ENCODE measurements at regions not wholly inside any gene's neighbourhood (a gene's known extent, or its start where the extent isn't known, plus 50 kb on each side); places are given as distances from the start of the nearest gene placed in this dataset.
A peak's percentile ranks its signal among the peaks of the same experiment; 100 is the strongest.

DNA sequence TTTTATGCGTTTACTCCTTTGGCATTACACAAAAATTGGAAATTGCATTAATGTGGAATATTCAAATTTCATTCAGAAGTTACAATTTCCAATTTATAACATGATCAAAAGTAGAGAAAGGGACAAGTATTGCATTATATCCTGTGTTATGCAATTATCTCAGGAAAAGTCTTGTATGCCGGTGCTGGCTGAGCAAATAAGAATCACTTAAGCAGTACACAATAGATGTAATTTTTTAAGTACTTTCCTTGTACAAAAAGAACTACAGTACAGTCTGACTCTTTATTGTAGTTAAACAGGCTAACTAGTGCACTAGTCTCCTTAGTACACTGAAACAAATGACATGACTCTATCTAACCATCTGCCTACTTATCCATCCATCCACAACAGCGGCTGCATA, 493.2 kb upstream of the KCNMB2 start:
- no peaks in the 10 kb centered on the region for H3K79me2 ChIP-seq (ENCODE audit: control insufficient read depth, insufficient read depth, low read length)
- H3K56ac ChIP-seq (ENCODE audit: low read length), result no peak overlapping the region
- DNase-seq, result no peak
- H3K79me1 ChIP-seq (ENCODE audit: low read length), result no peaks in the 10 kb centered on the region
- H3K4me2 ChIP-seq (ENCODE audit: low read length), result no peak overlapping the region
- H3K4me3 ChIP-seq (ENCODE audit: low read length), result no peak overlapping the region
- no peak overlapping the region for H3K23ac ChIP-seq (ENCODE audit: low read length)
- no peaks in the 10 kb centered on the region for H3K36me3 ChIP-seq (ENCODE audit: control insufficient read depth, insufficient read depth, low read length)
- H3K4me1 ChIP-seq (ENCODE audit: control insufficient read depth, low read depth, low read length), result no peaks in the 10 kb centered on the region
- no peak overlapping the region for H3K4ac ChIP-seq (ENCODE audit: low read depth, low read length)
- H3K18ac ChIP-seq (ENCODE audit: low read length), result no peak overlapping the region
- H2BK15ac ChIP-seq (replicated peaks; ENCODE audit: low read depth), result no peak overlapping the region
- H3K27me3 ChIP-seq (ENCODE audit: insufficient read depth, low read length, poor library complexity), result no peaks in the 10 kb centered on the region
- no peak overlapping the region for H2AK5ac ChIP-seq (ENCODE audit: low read length)
- H3K9ac ChIP-seq (ENCODE audit: low read length), result no peak overlapping the region
- no peak overlapping the region for H4K8ac ChIP-seq (ENCODE audit: low read depth, low read length)
- WGBS (ENCODE audit: extremely low coverage, insufficient coverage, low lambda C conversion rate), result no CpG with 5 or more reads among the region's 3 CpGs
- no peak overlapping the region for H2BK5ac ChIP-seq (ENCODE audit: low read length)
- H3K27ac ChIP-seq (ENCODE audit: low read depth, low read length), result no peak overlapping the region
- no peak overlapping the region for H2BK120ac ChIP-seq (ENCODE audit: low read depth, low read length)
- no peak overlapping the region for H4K5ac ChIP-seq (ENCODE audit: low read length)

GRCh38 chr3:178044320-178044719, 491.9 kb upstream of the KCNMB2 start:
- H3K79me1 ChIP-seq (ENCODE audit: low read length), result no peaks in the 10 kb centered on the region
- H4K8ac ChIP-seq (ENCODE audit: low read depth, low read length), result no peak overlapping the region
- no peaks in the 10 kb centered on the region for H3K27me3 ChIP-seq (ENCODE audit: insufficient read depth, low read length, poor library complexity)
- no peak overlapping the region for H3K23ac ChIP-seq (ENCODE audit: low read length)
- DNase-seq, result no peak
- H2BK15ac ChIP-seq (replicated peaks; ENCODE audit: low read depth), result no peak overlapping the region
- H3K79me2 ChIP-seq (ENCODE audit: control insufficient read depth, insufficient read depth, low read length), result no peaks in the 10 kb centered on the region
- no peaks in the 10 kb centered on the region for H3K4me1 ChIP-seq (ENCODE audit: control insufficient read depth, low read depth, low read length)
- no peak overlapping the region for H3K9ac ChIP-seq (ENCODE audit: low read length)
- no peak overlapping the region for H3K56ac ChIP-seq (ENCODE audit: low read length)
- no peak overlapping the region for H3K4me3 ChIP-seq (ENCODE audit: low read length)
- no peak overlapping the region for H2AK5ac ChIP-seq (ENCODE audit: low read length)
- no peak overlapping the region for H2BK120ac ChIP-seq (ENCODE audit: low read depth, low read length)
- no peak overlapping the region for H2BK5ac ChIP-seq (ENCODE audit: low read length)
- no peak overlapping the region for H3K4ac ChIP-seq (ENCODE audit: low read depth, low read length)
- no peak overlapping the region for H3K27ac ChIP-seq (ENCODE audit: low read depth, low read length)
- no CpG with 5 or more reads among the region's 2 CpGs for WGBS (ENCODE audit: extremely low coverage, insufficient coverage, low lambda C conversion rate)
- no peak overlapping the region for H4K5ac ChIP-seq (ENCODE audit: low read length)
- no peak overlapping the region for H3K4me2 ChIP-seq (ENCODE audit: low read length)
- no peak overlapping the region for H3K18ac ChIP-seq (ENCODE audit: low read length)
- no peaks in the 10 kb centered on the region for H3K36me3 ChIP-seq (ENCODE audit: control insufficient read depth, insufficient read depth, low read length)

GRCh38 chr3:178047496-178047895, 488.7 kb upstream of the KCNMB2 start:
- Histone ChIP-seq H3K4me3 (ENCODE audit: low read length) (no peak overlapping the region), H3K4me1 (ENCODE audit: control insufficient read depth, low read depth, low read length) (no peaks in the 10 kb centered on the region), H4K8ac (ENCODE audit: low read depth, low read length) (no peak overlapping the region), H3K4me2 (ENCODE audit: low read length) (no peak overlapping the region), H3K79me2 (ENCODE audit: control insufficient read depth, insufficient read depth, low read length) (no peaks in the 10 kb centered on the region), H3K4ac (ENCODE audit: low read depth, low read length) (no peak overlapping the region), H3K18ac (ENCODE audit: low read length) (no peak overlapping the region), H2BK15ac (replicated peaks; ENCODE audit: low read depth) (no peak overlapping the region), H2BK120ac (ENCODE audit: low read depth, low read length) (no peak overlapping the region), H3K27me3 (ENCODE audit: insufficient read depth, low read length, poor library complexity) (no peaks in the 10 kb centered on the region), H3K36me3 (ENCODE audit: control insufficient read depth, insufficient read depth, low read length) (no peaks in the 10 kb centered on the region), H3K56ac (ENCODE audit: low read length) (no peak overlapping the region), H3K27ac (ENCODE audit: low read depth, low read length) (no peak overlapping the region), H2AK5ac (ENCODE audit: low read length) (no peak overlapping the region), H2BK5ac (ENCODE audit: low read length) (no peak overlapping the region), H3K23ac (ENCODE audit: low read length) (no peak overlapping the region), H3K79me1 (ENCODE audit: low read length) (no peaks in the 10 kb centered on the region), H3K9ac (ENCODE audit: low read length) (no peak overlapping the region), H4K5ac (ENCODE audit: low read length) (no peak overlapping the region)
- WGBS (ENCODE audit: extremely low coverage, insufficient coverage, low lambda C conversion rate), result no CpG with 5 or more reads among the region's 3 CpGs
- DNase-seq, result no peak

DNA sequence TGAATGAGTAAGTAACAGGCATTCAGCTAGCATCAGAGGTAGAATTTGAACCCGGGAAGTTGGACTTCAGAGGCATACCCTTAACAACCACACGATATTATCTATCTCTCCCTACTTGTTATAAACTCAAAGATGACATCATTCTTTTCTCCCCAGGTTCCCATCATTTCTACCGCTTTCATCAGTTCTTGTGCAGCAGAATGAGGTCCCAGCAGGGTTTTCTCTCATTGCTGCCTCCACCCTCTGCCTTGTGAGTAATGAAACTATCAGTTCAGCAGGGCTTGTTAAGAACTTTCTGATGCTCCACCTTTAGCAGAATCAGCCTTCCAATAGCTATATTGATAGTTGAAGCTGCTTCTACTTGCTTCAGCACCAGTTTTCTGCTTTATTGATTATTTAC, 487.5 kb upstream of the KCNMB2 start:
- Histone ChIP-seq H3K79me1 (ENCODE audit: low read length) (no peaks in the 10 kb centered on the region), H3K4ac (ENCODE audit: low read depth, low read length) (no peak overlapping the region), H3K79me2 (ENCODE audit: control insufficient read depth, insufficient read depth, low read length) (no peaks in the 10 kb centered on the region), H3K9ac (ENCODE audit: low read length) (no peak overlapping the region), H2BK120ac (ENCODE audit: low read depth, low read length) (no peak overlapping the region), H3K4me2 (ENCODE audit: low read length) (no peak overlapping the region), H3K18ac (ENCODE audit: low read length) (no peak overlapping the region), H3K27me3 (ENCODE audit: insufficient read depth, low read length, poor library complexity) (no peaks in the 10 kb centered on the region), H3K4me1 (ENCODE audit: control insufficient read depth, low read depth, low read length) (no peaks in the 10 kb centered on the region), H3K56ac (ENCODE audit: low read length) (no peak overlapping the region), H3K4me3 (ENCODE audit: low read length) (no peak overlapping the region), H2BK5ac (ENCODE audit: low read length) (no peak overlapping the region), H3K23ac (ENCODE audit: low read length) (no peak overlapping the region), H3K36me3 (ENCODE audit: control insufficient read depth, insufficient read depth, low read length) (no peaks in the 10 kb centered on the region), H3K27ac (ENCODE audit: low read depth, low read length) (no peak overlapping the region), H4K5ac (ENCODE audit: low read length) (no peak overlapping the region), H2BK15ac (replicated peaks; ENCODE audit: low read depth) (no peak overlapping the region), H2AK5ac (ENCODE audit: low read length) (no peak overlapping the region), H4K8ac (ENCODE audit: low read depth, low read length) (no peak overlapping the region)
- peak; percentile 37 for DNase-seq
- no CpG with 5 or more reads among the region's 3 CpGs for WGBS (ENCODE audit: extremely low coverage, insufficient coverage, low lambda C conversion rate)

DNA sequence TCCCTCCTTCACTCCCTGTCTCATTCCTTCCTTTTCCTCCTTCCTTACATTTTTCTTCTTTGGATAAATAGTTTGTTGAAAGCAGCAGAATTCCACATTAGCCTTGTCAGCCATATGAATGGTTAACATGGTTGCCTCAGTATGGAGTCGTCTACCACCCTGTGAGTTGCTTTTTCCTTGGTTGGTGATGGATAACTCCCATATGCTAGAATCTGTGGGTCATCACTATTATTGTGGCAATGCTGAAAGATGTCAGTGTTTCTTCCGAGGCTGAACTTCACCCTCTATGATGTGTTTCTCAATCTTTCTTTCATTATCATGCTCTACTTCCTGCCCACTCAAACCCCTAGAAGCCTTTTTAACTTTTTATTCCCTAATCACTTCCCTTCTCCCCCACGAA, 481.8 kb upstream of the KCNMB2 start:
- no peak overlapping the region for H2BK5ac ChIP-seq (ENCODE audit: low read length)
- no peak for DNase-seq
- no peaks in the 10 kb centered on the region for H3K79me2 ChIP-seq (ENCODE audit: control insufficient read depth, insufficient read depth, low read length)

GRCh38 chr3:178055939-178056338, 480.3 kb upstream of the KCNMB2 start:
- H3K9ac ChIP-seq (ENCODE audit: low read length), result no peak overlapping the region
- no peak for DNase-seq
- H2BK15ac ChIP-seq (replicated peaks; ENCODE audit: low read depth), result no peak overlapping the region
- no peak overlapping the region for H3K23ac ChIP-seq (ENCODE audit: low read length)
- no peaks in the 10 kb centered on the region for H3K36me3 ChIP-seq (ENCODE audit: control insufficient read depth, insufficient read depth, low read length)
- H3K79me1 ChIP-seq (ENCODE audit: low read length), result no peaks in the 10 kb centered on the region
- no peak overlapping the region for H3K18ac ChIP-seq (ENCODE audit: low read length)
- no peaks in the 10 kb centered on the region for H3K4me1 ChIP-seq (ENCODE audit: control insufficient read depth, low read depth, low read length)
- WGBS (ENCODE audit: extremely low coverage, insufficient coverage, low lambda C conversion rate), result 100% methylated on average over 1 of the region's 2 CpGs
- H4K8ac ChIP-seq (ENCODE audit: low read depth, low read length), result no peak overlapping the region
- H3K4me3 ChIP-seq (ENCODE audit: low read length), result no peak overlapping the region
- no peak overlapping the region for H3K4me2 ChIP-seq (ENCODE audit: low read length)
- H2AK5ac ChIP-seq (ENCODE audit: low read length), result no peak overlapping the region
- no peak overlapping the region for H3K56ac ChIP-seq (ENCODE audit: low read length)
- no peak overlapping the region for H3K4ac ChIP-seq (ENCODE audit: low read depth, low read length)
- H3K27me3 ChIP-seq (ENCODE audit: insufficient read depth, low read length, poor library complexity), result no peaks in the 10 kb centered on the region
- H3K27ac ChIP-seq (ENCODE audit: low read depth, low read length), result no peak overlapping the region
- no peak overlapping the region for H4K5ac ChIP-seq (ENCODE audit: low read length)
- no peak overlapping the region for H2BK5ac ChIP-seq (ENCODE audit: low read length)
- no peak overlapping the region for H2BK120ac ChIP-seq (ENCODE audit: low read depth, low read length)
- H3K79me2 ChIP-seq (ENCODE audit: control insufficient read depth, insufficient read depth, low read length), result no peaks in the 10 kb centered on the region

More for the DNA sequence above, 481.8 kb upstream of the KCNMB2 start:
- Histone ChIP-seq H3K4ac (ENCODE audit: low read depth, low read length) (no peak overlapping the region), H3K4me3 (ENCODE audit: low read length) (no peak overlapping the region), H4K5ac (ENCODE audit: low read length) (no peak overlapping the region), H3K4me2 (ENCODE audit: low read length) (no peak overlapping the region), H3K27me3 (ENCODE audit: insufficient read depth, low read length, poor library complexity) (no peaks in the 10 kb centered on the region), H3K79me1 (ENCODE audit: low read length) (no peaks in the 10 kb centered on the region), H2BK15ac (replicated peaks; ENCODE audit: low read depth) (no peak overlapping the region), H3K36me3 (ENCODE audit: control insufficient read depth, insufficient read depth, low read length) (no peaks in the 10 kb centered on the region), H3K56ac (ENCODE audit: low read length) (no peak overlapping the region), H3K18ac (ENCODE audit: low read length) (no peak overlapping the region), H3K27ac (ENCODE audit: low read depth, low read length) (no peak overlapping the region), H3K4me1 (ENCODE audit: control insufficient read depth, low read depth, low read length) (no peaks in the 10 kb centered on the region), H2BK120ac (ENCODE audit: low read depth, low read length) (no peak overlapping the region), H2AK5ac (ENCODE audit: low read length) (no peak overlapping the region), H4K8ac (ENCODE audit: low read depth, low read length) (no peak overlapping the region), H3K23ac (ENCODE audit: low read length) (no peak overlapping the region), H3K9ac (ENCODE audit: low read length) (no peak overlapping the region)
- 100% methylated on average over 1 of the region's 3 CpGs for WGBS (ENCODE audit: extremely low coverage, insufficient coverage, low lambda C conversion rate)

Data from mesendoderm (in vitro differentiated cells).